NCI-H2227 treated with DMSO at 0.1 percent for 48 hours (cell line): ENCODE measurements at regions not wholly inside any gene's neighbourhood (a gene's known extent, or its start where the extent isn't known, plus 50 kb on each side); places are given as distances from the start of the nearest gene placed in this dataset.

ENCODE experiments used
- DNase-seq: peaks from one replicate; lab custom pipeline; 2025; lab: John Stamatoyannopoulos, UW

- no peak for DNase-seq
Observed at GRCh38 chr19:28020619-28021258, 1192.2 kb downstream of the UQCRFS1 start.

- DNase-seq = no peak
Observed at GRCh38 chr19:28019901-28020300, 1193.0 kb downstream of the UQCRFS1 start.

GRCh38 chr19:28019371-28019770 is 1193.6 kb downstream of the UQCRFS1 start:
- DNase-seq = peak; percentile 14

GRCh38 chr19:28018499-28018898 is 1194.5 kb downstream of the UQCRFS1 start:
- no peak for DNase-seq

- DNase-seq = no peak
Observed at GRCh38 chr19:28014615-28015405, 1198.1 kb downstream of the UQCRFS1 start.

GRCh38 chr19:28012361-28012760 is 1200.6 kb downstream of the UQCRFS1 start:
- no peak for DNase-seq

- no peak for DNase-seq
Observed at GRCh38 chr19:28010656-28011055, 1202.3 kb downstream of the UQCRFS1 start.

GRCh38 chr19:28009696-28010095 is 1203.3 kb downstream of the UQCRFS1 start:
- DNase-seq = no peak

GRCh38 chr19:28008695-28009094 is 1204.3 kb downstream of the UQCRFS1 start:
- no peak for DNase-seq

GRCh38 chr19:28003543-28003942 is 1209.4 kb downstream of the UQCRFS1 start:
- DNase-seq = no peak

GRCh38 chr19:27997069-27997468 is 1215.9 kb downstream of the UQCRFS1 start:
- no peak for DNase-seq

GRCh38 chr19:27993619-27994570 is 1219.1 kb downstream of the UQCRFS1 start:
- no peak for DNase-seq

- DNase-seq = no peak
Observed at GRCh38 chr19:27986299-27986698, 1226.7 kb downstream of the UQCRFS1 start.

GRCh38 chr19:27975419-27976005 is 1237.4 kb downstream of the UQCRFS1 start:
- DNase-seq = no peak

GRCh38 chr19:27974082-27974513 is 1238.9 kb downstream of the UQCRFS1 start:
- peak; percentile 74 for DNase-seq

GRCh38 chr19:27972291-27973040 is 1240.5 kb downstream of the UQCRFS1 start:
- DNase-seq = no peak

GRCh38 chr19:27971869-27972268 is 1241.1 kb downstream of the UQCRFS1 start:
- no peak for DNase-seq

GRCh38 chr19:27971071-27971470 is 1241.9 kb downstream of the UQCRFS1 start:
- DNase-seq = no peak

GRCh38 chr19:27966390-27966816 is 1246.5 kb downstream of the UQCRFS1 start:
- peak; percentile 40 for DNase-seq

- no peak for DNase-seq
Observed at GRCh38 chr19:27964185-27964584, 1248.8 kb downstream of the UQCRFS1 start.

GRCh38 chr19:27962264-27962663 is 1250.7 kb downstream of the UQCRFS1 start:
- DNase-seq = no peak
